Testis (tissue), 2 donors: ENCODE measurements at regions not wholly inside any gene's neighbourhood (a gene's known extent, or its start where the extent isn't known, plus 50 kb on each side); places are given as distances from the start of the nearest gene placed in this dataset.

ENCODE experiments used
- DNase-seq: peaks from one replicate; pipeline ENCODE4 v3.0.0-alpha.2; 2019
- H3K27ac ChIP-seq, 2 donors: fragments of 200-600 bp; sonication (generic); one replicate each; pipeline ENCODE4 v1.5.1; 2019
- H3K27me3 ChIP-seq: fragments of 200-600 bp; sonication (generic); one replicate; pipeline ENCODE4 v1.5.1; 2019
- H3K36me3 ChIP-seq: fragments of 200-600 bp; sonication (generic); one replicate; pipeline ENCODE4 v1.5.1; 2017; ENCODE audit warnings: low read depth; ENCODE audit errors: missing control alignments
- H3K4me1 ChIP-seq: fragments of 200-600 bp; sonication (generic); one replicate; pipeline ENCODE4 v1.5.1; 2019
- H3K4me3 ChIP-seq, 2 donors: fragments of 200-600 bp; sonication (generic); one replicate each; pipeline ENCODE4 v1.5.1; 2017 to 2019
- H3K9me3 ChIP-seq: fragments of 200-600 bp; sonication (generic); one replicate; pipeline ENCODE4 v1.5.1; 2017
- POLR2A ChIP-seq: fragments of 450-650 bp; IDR thresholded peaks from one replicate; pipeline ENCODE4 v1.6.1; 2017; ENCODE audit warnings: antibody characterized with exemption, mild to moderate bottlenecking, moderate library complexity
- WGBS, 2 donors: methylation state at CpG; one replicate each; pipeline ENCODE4 v1.1.5; 2018; 5-methylcytosine and 5-hydroxymethylcytosine counted together
- intact Hi-C: fragments of 100-400 bp; cut with DNase I; formaldehyde crosslinking; loops from one replicate; pipeline ENCODE4 v1.15.1; 2023; ENCODE audit warnings: low total_unique reads
- small RNA-seq, 2 donors: library from RNA; depleted of rRNA; stranded (forward); fragments of <200 nt; gene quantifications; one replicate each; pipeline ENCODE3, GENCODE V24; 2016
- TF ChIP-seq, protein P1 (sequence below), 3 experiments: fragments of 450-650 bp in 2 of 3; fragments of 200-600 bp in 1 of 3; sonication (generic) in 1 of 3; IDR thresholded peaks; one replicate each; pipeline ENCODE4 v1.5.1; 2016 to 2019; ENCODE audit warnings: antibody characterized with exemption in 3 of 3, mild to moderate bottlenecking in 2 of 3, moderate library complexity in 1 of 3

DNA sequence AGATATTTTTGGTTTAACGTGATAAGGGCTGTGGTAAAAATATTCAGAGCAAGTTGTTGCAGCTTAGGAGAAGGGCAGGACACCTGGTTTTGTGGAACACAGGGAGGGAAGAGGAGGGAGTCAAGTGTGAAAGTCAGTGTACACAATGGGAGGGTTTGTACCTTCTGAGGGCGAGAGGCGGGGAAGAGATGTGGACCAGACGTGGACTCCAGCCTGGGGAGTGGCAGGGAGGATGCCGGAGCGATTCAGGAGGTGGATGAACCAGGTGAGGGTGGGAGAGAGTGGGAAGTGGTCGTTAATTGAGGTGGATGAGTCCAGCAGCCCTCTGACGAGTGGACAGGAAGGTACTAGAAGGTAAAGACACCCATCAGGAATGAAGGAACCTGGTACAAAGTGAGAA, 52.2 kb upstream of the IRF2BP2 start:
- DNase-seq, result no peak
- Histone ChIP-seq H3K4me1 (peaks cover 22% of the 10 kb centered on the region), H3K9me3 (no peaks in the 10 kb centered on the region), H3K27me3 (no peaks in the 10 kb centered on the region), H3K27ac (no peak overlapping the region), H3K4me3 (no peak overlapping the region), H3K36me3 (no peaks in the 10 kb centered on the region)
- 76 to 77% methylated on average over 8 of the region's 8 CpGs for WGBS, 2 donors
- intact Hi-C loops, result no loop called here
- no peak for TF ChIP-seq POLR2A
- TF ChIP-seq, protein P1, sequence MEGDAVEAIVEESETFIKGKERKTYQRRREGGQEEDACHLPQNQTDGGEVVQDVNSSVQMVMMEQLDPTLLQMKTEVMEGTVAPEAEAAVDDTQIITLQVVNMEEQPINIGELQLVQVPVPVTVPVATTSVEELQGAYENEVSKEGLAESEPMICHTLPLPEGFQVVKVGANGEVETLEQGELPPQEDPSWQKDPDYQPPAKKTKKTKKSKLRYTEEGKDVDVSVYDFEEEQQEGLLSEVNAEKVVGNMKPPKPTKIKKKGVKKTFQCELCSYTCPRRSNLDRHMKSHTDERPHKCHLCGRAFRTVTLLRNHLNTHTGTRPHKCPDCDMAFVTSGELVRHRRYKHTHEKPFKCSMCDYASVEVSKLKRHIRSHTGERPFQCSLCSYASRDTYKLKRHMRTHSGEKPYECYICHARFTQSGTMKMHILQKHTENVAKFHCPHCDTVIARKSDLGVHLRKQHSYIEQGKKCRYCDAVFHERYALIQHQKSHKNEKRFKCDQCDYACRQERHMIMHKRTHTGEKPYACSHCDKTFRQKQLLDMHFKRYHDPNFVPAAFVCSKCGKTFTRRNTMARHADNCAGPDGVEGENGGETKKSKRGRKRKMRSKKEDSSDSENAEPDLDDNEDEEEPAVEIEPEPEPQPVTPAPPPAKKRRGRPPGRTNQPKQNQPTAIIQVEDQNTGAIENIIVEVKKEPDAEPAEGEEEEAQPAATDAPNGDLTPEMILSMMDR (IDR thresholded peaks at IDR 0.05), result no peak

DNA sequence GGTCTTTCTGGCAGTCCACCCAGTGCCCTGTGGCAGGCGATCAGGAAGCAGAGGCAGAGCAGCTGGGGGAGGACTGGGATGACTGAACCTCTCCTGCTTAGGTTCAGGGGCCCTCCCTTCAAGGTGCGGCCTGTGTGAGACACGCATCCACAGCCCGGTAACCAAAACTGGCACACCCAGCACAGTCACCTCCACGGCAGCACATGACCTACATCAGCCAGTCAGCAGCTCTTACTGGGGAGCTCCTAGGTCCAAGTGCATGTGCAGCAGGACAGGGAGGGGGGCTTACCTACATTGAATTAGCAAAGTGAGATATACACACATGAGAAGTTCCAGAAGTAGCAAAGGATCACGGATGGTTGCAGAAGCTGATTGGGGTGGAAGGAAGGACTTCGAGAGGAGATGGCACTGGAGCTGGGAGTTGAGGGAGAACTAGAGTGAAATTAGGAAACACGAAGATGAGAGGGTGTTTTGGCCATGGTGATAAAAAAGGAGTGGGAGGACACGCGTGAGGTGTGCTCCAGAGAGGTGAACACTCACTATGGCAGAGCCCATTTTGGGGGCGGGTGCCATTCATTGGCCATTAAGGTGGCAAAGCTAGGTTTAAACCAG, 51.4 kb upstream of the IRF2BP2 start:
- intact Hi-C loops, result no loop called here
- no peak for DNase-seq
- Histone ChIP-seq H3K4me1 (peaks cover 20% of the 10 kb centered on the region), H3K9me3 (no peaks in the 10 kb centered on the region), H3K27ac (no peak overlapping the region), H3K27me3 (no peaks in the 10 kb centered on the region), H3K36me3 (no peaks in the 10 kb centered on the region), H3K4me3 (no peak overlapping the region)
- WGBS, 2 donors, result 80 to 88% methylated on average over 11 of the region's 11 CpGs
- TF ChIP-seq POLR2A, result no peak
- TF ChIP-seq, protein P1 (IDR thresholded peaks at IDR 0.05), result no peak

DNA sequence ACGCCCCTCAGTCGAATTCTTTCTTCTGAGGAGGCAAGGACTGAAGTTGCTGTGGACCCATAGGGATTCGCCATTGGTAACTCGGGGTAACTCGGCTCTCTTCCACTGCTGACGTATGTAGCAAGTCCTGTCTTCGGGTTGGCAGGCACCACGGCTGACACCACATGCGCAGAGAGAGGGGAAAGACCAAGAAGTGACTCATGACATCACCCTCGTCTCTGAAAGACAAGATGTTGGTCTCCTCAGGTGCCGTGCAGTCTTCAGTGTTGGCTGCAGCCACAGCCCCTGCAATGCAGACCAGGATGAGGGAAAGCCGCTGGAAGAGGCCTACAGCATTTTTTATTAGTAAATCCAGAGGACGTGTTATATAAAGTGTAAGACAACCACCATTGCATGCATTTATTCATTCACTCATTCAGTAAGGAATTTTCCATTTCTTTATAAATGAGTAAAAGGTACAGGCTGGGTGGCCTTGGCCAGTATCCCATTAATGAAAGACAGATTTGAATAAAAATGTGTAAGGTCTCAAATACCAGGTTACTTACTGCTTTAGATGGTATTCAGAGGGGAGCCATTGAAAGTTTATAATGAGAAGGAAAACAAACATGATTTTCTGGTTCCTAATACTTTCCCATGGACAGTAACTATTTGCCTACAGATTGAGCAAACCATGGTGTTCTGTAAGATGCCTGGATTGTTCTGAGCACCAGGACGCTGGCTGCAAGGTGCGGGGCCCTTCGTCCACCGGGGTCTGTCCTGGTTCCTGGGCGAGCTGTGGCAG, 50.7 kb upstream of the IRF2BP2 start:
- Histone ChIP-seq H3K4me1 (peaks cover 13% of the 10 kb centered on the region), H3K9me3 (no peaks in the 10 kb centered on the region), H3K4me3 (peak overlapping the region; percentile 8 to 38), H3K27ac (no peak overlapping the region), H3K36me3 (no peaks in the 10 kb centered on the region), H3K27me3 (no peaks in the 10 kb centered on the region)
- DNase-seq, result no peak
- TF ChIP-seq, protein P1 (IDR thresholded peaks at IDR 0.05), result no peak
- no peak for TF ChIP-seq POLR2A
- WGBS, 2 donors, result 67 to 83% methylated on average over 18 of the region's 18 CpGs
- intact Hi-C loops, result no loop called here

Small RNA genes lying in the stretch of these regions (small RNA-seq; reads per million reads assigned to genes)
- gene RNY4P16, result 0 reads per million in 2 donors
